Endothelial cell of umbilical vein (primary cell): ENCODE measurements at regions not wholly inside any gene's neighbourhood (a gene's known extent, or its start where the extent isn't known, plus 50 kb on each side); places are given as distances from the start of the nearest gene placed in this dataset.

Experiments used
- BruUV-seq: library from RNA; stranded (reverse); fragments of 400-500 nt; replicated peaks from 2 replicates; lab custom pipeline; 2021; lab: Mats Ljungman, UMichigan
- CTCF ChIA-PET: fragments of 300-600, 350-600 bp; sonication (Branson Sonifier 250); formaldehyde crosslinking; loops from one replicate; lab custom pipeline; 2021; ENCODE audit warnings: antibody characterized with exemption, inconsistent platforms; lab: Charles Lee
- POLR2A ChIA-PET: fragments of 300-600, 350-600 bp; sonication (Branson Sonifier 250); formaldehyde crosslinking; loops from one replicate; lab custom pipeline; 2021; ENCODE audit warnings: antibody characterized with exemption, inconsistent platforms; lab: Charles Lee
- DNase-seq: peaks from one replicate; pipeline ENCODE4 v3.0.0-alpha.2; 2011; ENCODE audit warnings: low read depth, low spot score
- FAIRE-seq: peaks from 2 replicates; lab custom pipeline; 2011; peaks lifted over from hg19 to GRCh38; lab: Jason Lieb, UNC
- H2AFZ ChIP-seq: 2 replicates; pipeline ENCODE4 v1.6.0; 2012; ENCODE audit warnings: low read depth, low read length, control low read depth, inconsistent platforms
- H3K27ac ChIP-seq: 2 replicates; pipeline ENCODE4 v1.5.1; 2011; ENCODE audit warnings: low read depth, mild to moderate bottlenecking, control low read depth, low read length, moderate library complexity; ENCODE audit not compliant: insufficient read depth
- H3K27me3 ChIP-seq, 2 experiments: 2 replicates each; pipeline versions ENCODE4 v1.6.0 to v1.6.1; 2011; ENCODE audit warnings: low read length in 2 of 2, mixed read lengths in 1 of 2; ENCODE audit not compliant: control insufficient read depth in 2 of 2, insufficient read depth in 2 of 2
- H3K36me3 ChIP-seq, 2 experiments: 2 replicates in 1 of 2; 3 replicates in 1 of 2; pipeline ENCODE4 v1.5.1; 2011; ENCODE audit warnings: low read length in 2 of 2, mild to moderate bottlenecking in 1 of 2, moderate library complexity in 1 of 2; ENCODE audit not compliant: control insufficient read depth in 2 of 2, insufficient read depth in 2 of 2; ENCODE audit errors: extremely low read depth in 1 of 2
- H3K4me1 ChIP-seq: 3 replicates; pipeline ENCODE4 v1.5.1; 2011; ENCODE audit warnings: mild to moderate bottlenecking, low read length; ENCODE audit not compliant: control insufficient read depth, insufficient read depth; ENCODE audit errors: extremely low read depth
- H3K4me2 ChIP-seq: 2 replicates; pipeline ENCODE4 v1.6.1; 2011; ENCODE audit warnings: low read length, control low read depth, mixed read lengths; ENCODE audit not compliant: insufficient read depth
- H3K4me3 ChIP-seq, 3 experiments: fragments of 200-600 bp in 1 of 3; sonication (generic), shearing (Covaris generic) in 1 of 3; replicated peaks in 1 of 3; 2 replicates each; pipeline ENCODE4 v1.5.1; 2011 to 2016; ENCODE audit warnings: control low read depth in 3 of 3, low read length in 3 of 3, mild to moderate bottlenecking in 2 of 3, inconsistent platforms in 1 of 3, low read depth in 1 of 3, moderate library complexity in 1 of 3; ENCODE audit not compliant: insufficient read depth in 1 of 3
- H3K79me2 ChIP-seq: 2 replicates; pipeline ENCODE4 v1.6.0; 2012; ENCODE audit warnings: low read length, inconsistent platforms; ENCODE audit not compliant: control insufficient read depth, insufficient read depth
- H3K9ac ChIP-seq: replicated peaks from 2 replicates; pipeline ENCODE3; 2011; ENCODE audit warnings: low read length, control low read depth; ENCODE audit not compliant: insufficient read depth; ENCODE audit errors: extremely low read depth
- H3K9me1 ChIP-seq: replicated peaks from 3 replicates; pipeline ENCODE4 v1.6.0; 2011; ENCODE audit warnings: mild to moderate bottlenecking, low read length; ENCODE audit not compliant: control insufficient read depth, insufficient read depth; ENCODE audit errors: extremely low read depth
- H3K9me3 ChIP-seq: replicated peaks from 2 replicates; pipeline ENCODE4 v1.5.1; 2012; ENCODE audit warnings: low read length, inconsistent platforms; ENCODE audit not compliant: control insufficient read depth, insufficient read depth
- H4K20me1 ChIP-seq: replicated peaks from 2 replicates; pipeline ENCODE3; 2011; ENCODE audit warnings: mild to moderate bottlenecking, low read length; ENCODE audit not compliant: control insufficient read depth, insufficient read depth; ENCODE audit errors: extremely low read depth
- EZH2 ChIP-seq: IDR thresholded peaks from 2 replicates; pipeline ENCODE4 v1.6.1; 2012; ENCODE audit warnings: borderline replicate concordance, low read depth, mild to moderate bottlenecking, moderate library complexity, low read length, inconsistent platforms; ENCODE audit not compliant: severe bottlenecking
- FOS ChIP-seq: IDR thresholded peaks from 2 replicates; pipeline ENCODE4 v1.6.1; 2011; ENCODE audit warnings: mild to moderate bottlenecking, low read length, moderate library complexity, borderline replicate concordance; ENCODE audit not compliant: insufficient read depth
- GATA2 ChIP-seq: IDR thresholded peaks from 2 replicates; pipeline ENCODE4 v1.7.0; 2011; ENCODE audit warnings: low read depth, mild to moderate bottlenecking, moderate library complexity, mixed read lengths, low read length; ENCODE audit not compliant: insufficient read length, insufficient read depth
- JUN ChIP-seq: IDR thresholded peaks from 2 replicates; pipeline ENCODE4 v1.6.1; 2011; ENCODE audit warnings: borderline replicate concordance, low read depth; ENCODE audit not compliant: insufficient read length, insufficient read depth
- MYC ChIP-seq: IDR thresholded peaks from one replicate; pipeline ENCODE4 v1.6.1; 2011; ENCODE audit warnings: mild to moderate bottlenecking, low read depth, low read length
- POLR2A ChIP-seq: IDR thresholded peaks from 2 replicates; pipeline ENCODE4 v1.6.1; 2012; ENCODE audit warnings: low read depth, mild to moderate bottlenecking, control low read depth, low read length
- POLR2AphosphoS5 ChIP-seq: IDR thresholded peaks from 2 replicates; pipeline ENCODE4 v1.6.1; 2012; ENCODE audit warnings: low read depth, mild to moderate bottlenecking, control low read depth, low read length, moderate library complexity; ENCODE audit not compliant: insufficient read depth
- dilution Hi-C: fragments of 300-500 bp; cut with MboI; formaldehyde crosslinking; loops from one replicate; pipeline ENCODE4 v1.15.0; 2019; ENCODE audit warnings: low sequenced_read_pairs; ENCODE audit not compliant: extremely low pct_ligation_motif_present
- intact Hi-C: fragments of 100-400 bp; cut with micrococcal nuclease; formaldehyde crosslinking; loops from one replicate; pipeline ENCODE4 v1.10.0; 2022
- TF ChIP-seq, protein P1 (sequence below), 2 donors: IDR thresholded peaks; 1 replicate in 1 of 2; 2 replicates in 1 of 2; pipeline ENCODE4 v1.5.1; 2011; ENCODE audit warnings: low read length in 2 of 2, mild to moderate bottlenecking in 2 of 2, moderate library complexity in 2 of 2, control low read depth in 1 of 2, inconsistent platforms in 1 of 2, low read depth in 1 of 2; ENCODE audit not compliant: insufficient read depth in 1 of 2; ENCODE audit errors: extremely low read depth in 1 of 2
- TF ChIP-seq, protein P2 (sequence below): IDR thresholded peaks from 2 replicates; pipeline ENCODE4 v1.6.1; 2011; ENCODE audit not compliant: insufficient read depth, insufficient read length

DNA sequence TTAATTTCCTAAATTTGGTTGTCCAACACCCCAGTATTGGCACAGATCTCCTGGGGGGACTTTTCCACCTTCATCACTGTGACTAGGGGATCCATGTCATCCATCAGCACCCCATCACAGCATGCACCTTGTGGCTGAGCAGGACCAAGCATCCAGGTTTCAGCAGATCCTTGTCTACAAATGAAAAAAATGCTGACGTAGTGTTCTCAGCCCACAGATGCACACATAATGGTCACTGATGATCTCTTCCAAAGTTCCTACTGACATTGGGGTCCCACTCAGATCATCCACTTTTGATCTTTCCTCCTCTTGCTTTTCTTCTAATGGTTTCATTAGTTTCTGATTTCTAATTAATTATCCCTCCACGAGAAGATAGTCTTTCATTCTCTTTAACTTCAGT, 373.1 kb downstream of the TBX15 start:
- DNase-seq (no peak), FAIRE-seq (no peak)
- Histone ChIP-seq H4K20me1 (no peaks in the 10 kb centered on the region), H3K36me3 (no peaks in the 10 kb centered on the region), H3K9me1 (no peaks in the 10 kb centered on the region), H3K27me3 (no peaks in the 10 kb centered on the region), H3K4me2 (no peak overlapping the region), H3K9ac (no peak overlapping the region), H3K4me3 (no peak overlapping the region), H3K9me3 (no peaks in the 10 kb centered on the region), H2AFZ (no peak overlapping the region), H3K4me1 (no peaks in the 10 kb centered on the region), H3K27ac (no peak overlapping the region), H3K79me2 (no peaks in the 10 kb centered on the region)
- no TSS peak for BruUV-seq
- intact Hi-C loops (no loop called here), dilution Hi-C loops (no loop called here)
- ChIA-PET POLR2A (no interaction called here), CTCF (no interaction called here)
- TF ChIP-seq JUN (no peak), FOS (no peak), POLR2A (no peak), GATA2 (no peak), MYC (no peak), EZH2 (no peak), POLR2AphosphoS5 (no peak)
- TF ChIP-seq, protein P1, sequence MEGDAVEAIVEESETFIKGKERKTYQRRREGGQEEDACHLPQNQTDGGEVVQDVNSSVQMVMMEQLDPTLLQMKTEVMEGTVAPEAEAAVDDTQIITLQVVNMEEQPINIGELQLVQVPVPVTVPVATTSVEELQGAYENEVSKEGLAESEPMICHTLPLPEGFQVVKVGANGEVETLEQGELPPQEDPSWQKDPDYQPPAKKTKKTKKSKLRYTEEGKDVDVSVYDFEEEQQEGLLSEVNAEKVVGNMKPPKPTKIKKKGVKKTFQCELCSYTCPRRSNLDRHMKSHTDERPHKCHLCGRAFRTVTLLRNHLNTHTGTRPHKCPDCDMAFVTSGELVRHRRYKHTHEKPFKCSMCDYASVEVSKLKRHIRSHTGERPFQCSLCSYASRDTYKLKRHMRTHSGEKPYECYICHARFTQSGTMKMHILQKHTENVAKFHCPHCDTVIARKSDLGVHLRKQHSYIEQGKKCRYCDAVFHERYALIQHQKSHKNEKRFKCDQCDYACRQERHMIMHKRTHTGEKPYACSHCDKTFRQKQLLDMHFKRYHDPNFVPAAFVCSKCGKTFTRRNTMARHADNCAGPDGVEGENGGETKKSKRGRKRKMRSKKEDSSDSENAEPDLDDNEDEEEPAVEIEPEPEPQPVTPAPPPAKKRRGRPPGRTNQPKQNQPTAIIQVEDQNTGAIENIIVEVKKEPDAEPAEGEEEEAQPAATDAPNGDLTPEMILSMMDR (IDR thresholded peaks at IDR 0.05; ENCODE audit: extremely low read depth in 1 of 2, insufficient read depth in 1 of 2, low read depth in 1 of 2, low read length in 2 of 2), result no peak
- TF ChIP-seq, protein P2, sequence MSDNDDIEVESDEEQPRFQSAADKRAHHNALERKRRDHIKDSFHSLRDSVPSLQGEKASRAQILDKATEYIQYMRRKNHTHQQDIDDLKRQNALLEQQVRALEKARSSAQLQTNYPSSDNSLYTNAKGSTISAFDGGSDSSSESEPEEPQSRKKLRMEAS, result no peak
